ENCODE measurements at regions not wholly inside any gene's neighbourhood (a gene's known extent, or its start where the extent isn't known, plus 50 kb on each side); places are given as distances from the start of the nearest gene placed in this dataset.

DNA sequence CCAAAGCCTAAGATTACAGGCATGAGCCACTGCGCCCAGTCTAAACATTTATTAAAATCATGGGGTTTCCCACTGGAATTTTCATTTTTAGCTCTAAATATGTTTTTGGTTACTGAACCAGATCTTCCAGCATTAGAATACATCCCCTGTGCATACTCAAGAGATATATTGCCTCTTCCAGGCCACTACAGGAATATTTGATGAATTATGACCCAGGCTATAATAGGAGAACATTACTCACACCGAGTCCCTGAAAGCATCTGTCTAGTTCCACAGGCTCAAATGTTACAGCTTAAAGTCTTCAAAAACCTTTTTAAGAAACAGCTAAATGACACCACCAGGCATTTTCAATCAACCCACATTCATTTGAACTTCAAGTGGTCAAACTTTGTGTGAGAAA is 50.4 kb upstream of the GRM8 start:
- Histone ChIP-seq H2BK12ac (ENCODE audit: low read depth, low read length) (no peak overlapping the region), H2AFZ (ENCODE audit: low read length) (peak overlapping the region; percentile 76; the same call in 1 of the 2 replicates), H3K4me1 (replicated peaks in 1 of 4; ENCODE audit: control insufficient read depth in 3 of 4, insufficient read depth in 4 of 4, low read length in 3 of 4) (no peaks in the 10 kb centered on the region), H3K56ac (replicated peaks; ENCODE audit: insufficient read length, low read depth, low read length) (no peak overlapping the region), H3K4me2 (ENCODE audit: insufficient read depth in 1 of 2, low read depth in 2 of 2, low read length in 2 of 2) (no peak overlapping the region), H4K5ac (ENCODE audit: insufficient read length, low read depth, low read length) (no peak overlapping the region), H2AK5ac (ENCODE audit: low read depth, low read length) (no peak overlapping the region), H4K91ac (replicated peaks; ENCODE audit: insufficient read length, low read length) (no peak overlapping the region), H3K23ac (ENCODE audit: insufficient read length) (no peak overlapping the region), H3K18ac (ENCODE audit: extremely low read depth, low read length) (no peak overlapping the region), H3K14ac (ENCODE audit: insufficient read length) (no peak overlapping the region), H3K79me1 (ENCODE audit: low read depth, low read length) (no peaks in the 10 kb centered on the region), H2BK15ac (ENCODE audit: low read length) (no peak overlapping the region), H2BK120ac (replicated peaks; ENCODE audit: low read depth, low read length) (no peak overlapping the region), H2BK5ac (ENCODE audit: low read depth, low read length) (no peak overlapping the region), H3K4me3 (ENCODE audit: extremely low read depth in 1 of 4, insufficient read depth in 2 of 4, low read depth in 3 of 4, low read length in 4 of 4) (no peak overlapping the region), H4K20me1 (replicated peaks in 1 of 2; ENCODE audit: control insufficient read depth in 1 of 2, insufficient read depth in 2 of 2, low read length in 2 of 2) (no peaks in the 10 kb centered on the region), H3K23me2 (ENCODE audit: low read depth, low read length) (no peaks in the 10 kb centered on the region), H3K27ac (ENCODE audit: low read depth, low read length) (no peak overlapping the region), H4K8ac (ENCODE audit: extremely low read depth, insufficient read depth, low read length) (no peak overlapping the region), H3K9me3 (ENCODE audit: insufficient read depth in 2 of 2, low read depth in 1 of 2, low read length in 1 of 2) (no peaks in the 10 kb centered on the region; a peak in 1 of 4 replicates), H3K36me3 (ENCODE audit: control insufficient read depth in 2 of 4, insufficient read depth in 4 of 4, low read length in 3 of 4) (no peaks in the 10 kb centered on the region), H3K4ac (replicated peaks; ENCODE audit: insufficient read length, low read depth, low read length) (no peak overlapping the region), H3K27me3 (replicated peaks in 1 of 4; ENCODE audit: control insufficient read depth in 3 of 4, extremely low read depth in 1 of 4, insufficient read depth in 3 of 4, low read length in 3 of 4) (no peaks in the 10 kb centered on the region), H3K79me2 (ENCODE audit: control insufficient read depth in 1 of 2, insufficient read depth in 2 of 2, low read length in 2 of 2) (no peaks in the 10 kb centered on the region), H3K9ac (replicated peaks in 1 of 4; ENCODE audit: extremely low read depth in 1 of 4, low read depth in 3 of 4, low read length in 3 of 4) (no peak overlapping the region), H2BK20ac (ENCODE audit: low read length) (no peak overlapping the region)
- ChIA-PET CTCF (ENCODE audit: partially characterized antibody) (interaction anchor here (1.0 to 4.1 kb wide), 11 partner anchors 12 to 498 kb away, joined by 3 to 25 read pairs (median 4); no protein-coding TSS in a partner anchor), POLR2A (ENCODE audit: partially characterized antibody) (no interaction called here)
- TF ChIP-seq JUND (IDR thresholded peaks at IDR 0.05; ENCODE audit: low read length), result no peak
- no peak for TF ChIP-seq GABPA (IDR thresholded peaks at IDR 0.05; ENCODE audit: borderline replicate concordance, insufficient read depth, low read length)
- TF ChIP-seq TAF7 (optimal IDR thresholded peaks at IDR 0.05; ENCODE audit: borderline replicate concordance, low read depth, low read length), result no peak
- no peak for TF ChIP-seq BRCA1 (IDR thresholded peaks at IDR 0.05; ENCODE audit: low read depth, low read length)
- no peak for TF ChIP-seq EP300 (IDR thresholded peaks at IDR 0.05; ENCODE audit: borderline replicate concordance in 1 of 2, low read depth in 2 of 2, low read length in 2 of 2)
- TF ChIP-seq TEAD4 (IDR thresholded peaks at IDR 0.05; ENCODE audit: low read depth, low read length), result no peak
- TF ChIP-seq HDAC6 (IDR thresholded peaks at IDR 0.05; ENCODE audit: low read depth, low read length), result no peak
- no peak for TF ChIP-seq TAF1 (IDR thresholded peaks at IDR 0.05; ENCODE audit: low read depth, low read length)
- TF ChIP-seq CBX5 (IDR thresholded peaks at IDR 0.05; ENCODE audit: low read depth, low read length), result no peak
- FAIRE-seq (no peak), DNase-seq (ENCODE audit: low read depth in 1 of 2, low spot score in 2 of 2) (no peak)
- WGBS, 2 experiments (ENCODE audit: extremely low coverage in 1 of 2, insufficient coverage in 1 of 2, insufficient read length in 1 of 2, insufficient replicate concordance in 2 of 2, low coverage in 1 of 2, low lambda C conversion rate in 2 of 2, missing lambda C conversion rate in 1 of 2), result 85% methylated on average over 2 of the region's 2 CpGs; no CpG with 5 or more reads in 1 of the 2 experiments

All from H1 (cell line).